ENCODE measurements at regions not wholly inside any gene's neighbourhood (a gene's known extent, or its start where the extent isn't known, plus 50 kb on each side); places are given as distances from the start of the nearest gene placed in this dataset.

DNA sequence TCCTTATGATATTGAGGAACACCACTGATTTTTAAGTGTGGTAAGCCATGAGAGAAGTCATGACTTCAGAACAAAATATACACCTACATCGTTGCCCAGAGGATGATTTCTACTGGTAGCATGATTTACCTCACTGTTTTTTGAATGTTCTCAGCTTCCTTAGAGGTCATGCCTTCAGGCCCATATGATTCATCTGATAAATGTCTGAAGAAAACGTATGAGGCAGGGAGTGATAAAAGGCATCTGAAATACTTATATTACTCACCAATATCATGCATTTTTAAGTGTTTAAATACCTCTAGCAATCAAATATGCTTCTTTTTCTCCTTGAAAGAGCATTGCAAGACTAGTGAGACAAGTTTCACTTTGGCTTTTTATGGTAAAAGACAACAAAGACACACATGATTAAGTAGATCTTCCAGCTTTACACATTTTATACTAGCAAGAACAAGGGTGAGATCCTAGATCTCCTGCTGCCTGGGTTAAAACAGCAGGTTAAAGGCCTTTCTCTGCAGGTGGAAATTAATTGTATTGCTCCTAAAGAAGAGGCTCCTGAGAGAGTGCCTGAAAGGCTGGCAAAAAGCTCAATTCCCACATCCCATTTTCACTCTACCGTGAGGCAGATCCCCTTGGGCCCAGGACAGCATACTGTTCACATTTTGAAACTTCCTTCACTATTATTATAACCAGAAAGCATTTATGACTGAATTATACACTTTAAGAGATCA lies 432.4 kb downstream of the SLITRK1 start:
- TF ChIP-seq RAD21 (IDR thresholded peaks at IDR 0.05; ENCODE audit: low read length) (no peak), FOS (IDR thresholded peaks at IDR 0.05; ENCODE audit: low read depth, low read length) (no peak), RCOR1 (IDR thresholded peaks at IDR 0.05; ENCODE audit: insufficient replicate concordance, low read length) (no peak), BHLHE40 (IDR thresholded peaks at IDR 0.05; ENCODE audit: low read depth, low read length) (no peak), POLR2A (IDR thresholded peaks at IDR 0.05; ENCODE audit: low read depth, low read length) (no peak), RFX5 (IDR thresholded peaks at IDR 0.05; ENCODE audit: low read depth, low read length) (no peak), MAFK (IDR thresholded peaks at IDR 0.05; ENCODE audit: low read depth, low read length) (no peak), CEBPB (IDR thresholded peaks at IDR 0.05; ENCODE audit: low read depth, low read length) (no peak), NFE2L2 (IDR thresholded peaks at IDR 0.05; ENCODE audit: low read depth, low read length) (no peak)
- TF ChIP-seq, protein P1, sequence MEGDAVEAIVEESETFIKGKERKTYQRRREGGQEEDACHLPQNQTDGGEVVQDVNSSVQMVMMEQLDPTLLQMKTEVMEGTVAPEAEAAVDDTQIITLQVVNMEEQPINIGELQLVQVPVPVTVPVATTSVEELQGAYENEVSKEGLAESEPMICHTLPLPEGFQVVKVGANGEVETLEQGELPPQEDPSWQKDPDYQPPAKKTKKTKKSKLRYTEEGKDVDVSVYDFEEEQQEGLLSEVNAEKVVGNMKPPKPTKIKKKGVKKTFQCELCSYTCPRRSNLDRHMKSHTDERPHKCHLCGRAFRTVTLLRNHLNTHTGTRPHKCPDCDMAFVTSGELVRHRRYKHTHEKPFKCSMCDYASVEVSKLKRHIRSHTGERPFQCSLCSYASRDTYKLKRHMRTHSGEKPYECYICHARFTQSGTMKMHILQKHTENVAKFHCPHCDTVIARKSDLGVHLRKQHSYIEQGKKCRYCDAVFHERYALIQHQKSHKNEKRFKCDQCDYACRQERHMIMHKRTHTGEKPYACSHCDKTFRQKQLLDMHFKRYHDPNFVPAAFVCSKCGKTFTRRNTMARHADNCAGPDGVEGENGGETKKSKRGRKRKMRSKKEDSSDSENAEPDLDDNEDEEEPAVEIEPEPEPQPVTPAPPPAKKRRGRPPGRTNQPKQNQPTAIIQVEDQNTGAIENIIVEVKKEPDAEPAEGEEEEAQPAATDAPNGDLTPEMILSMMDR (conservative IDR thresholded peaks at IDR 0.05; ENCODE audit: low read depth, low read length): no peak
- TF ChIP-seq, protein P2, sequence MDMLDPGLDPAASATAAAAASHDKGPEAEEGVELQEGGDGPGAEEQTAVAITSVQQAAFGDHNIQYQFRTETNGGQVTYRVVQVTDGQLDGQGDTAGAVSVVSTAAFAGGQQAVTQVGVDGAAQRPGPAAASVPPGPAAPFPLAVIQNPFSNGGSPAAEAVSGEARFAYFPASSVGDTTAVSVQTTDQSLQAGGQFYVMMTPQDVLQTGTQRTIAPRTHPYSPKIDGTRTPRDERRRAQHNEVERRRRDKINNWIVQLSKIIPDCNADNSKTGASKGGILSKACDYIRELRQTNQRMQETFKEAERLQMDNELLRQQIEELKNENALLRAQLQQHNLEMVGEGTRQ (IDR thresholded peaks at IDR 0.05; ENCODE audit: low read depth, low read length): no peak

All from IMR-90 (cell line).